ENCODE measurements at regions not wholly inside any gene's neighbourhood (a gene's known extent, or its start where the extent isn't known, plus 50 kb on each side); places are given as distances from the start of the nearest gene placed in this dataset.

DNA sequence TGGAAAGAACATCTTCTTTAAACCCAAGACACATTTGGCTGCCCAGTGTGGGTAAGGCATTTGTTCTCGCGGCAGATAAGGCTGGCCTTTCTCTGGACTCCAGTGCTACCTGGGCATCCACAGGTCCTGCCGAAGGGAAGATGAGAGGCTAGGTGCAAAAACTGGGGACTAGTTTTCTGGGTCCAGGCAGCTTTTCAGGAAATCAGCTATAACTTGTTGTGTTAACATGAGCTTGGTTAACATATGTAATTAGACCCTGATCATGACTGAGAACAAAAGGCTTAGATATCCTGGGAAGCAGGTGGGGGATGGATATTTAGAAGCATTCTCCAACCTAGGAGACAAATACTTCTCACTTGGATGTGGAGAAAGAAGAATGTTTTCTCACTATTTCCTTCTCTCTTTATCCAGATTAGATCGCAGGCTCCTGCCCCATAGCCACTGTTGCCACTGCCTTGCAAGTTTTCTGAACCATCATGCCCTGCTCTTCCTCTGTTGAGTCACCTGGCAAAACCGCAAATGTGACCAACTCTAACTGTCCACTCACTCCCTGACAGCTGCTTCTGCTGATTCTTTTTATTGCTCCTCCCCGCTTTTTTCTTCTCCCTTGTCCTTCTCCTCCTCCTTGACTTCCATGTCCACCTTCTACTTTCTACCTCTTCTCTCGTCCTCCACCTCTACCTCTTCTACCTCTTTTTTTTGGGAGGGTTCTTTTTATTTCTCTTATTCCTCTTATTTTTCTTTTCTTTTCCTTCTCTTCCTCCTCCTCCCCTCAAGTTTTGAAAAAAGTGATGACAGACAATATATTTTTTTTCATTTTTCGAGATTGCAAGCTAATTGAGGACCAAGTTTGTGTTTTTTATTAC, 258.1 kb downstream of the UTRN start:
- TF ChIP-seq ATF6 (CRISPR knock-in tag; conservative IDR thresholded peaks at IDR 0.05) (no peak), SOX6 (IDR thresholded peaks at IDR 0.05) (no peak), SOX6 (CRISPR knock-in tag; IDR thresholded peaks at IDR 0.05) (no peak), TEAD2 (CRISPR knock-in tag; IDR thresholded peaks at IDR 0.05) (no peak), EP300 (IDR thresholded peaks at IDR 0.05; ENCODE audit: low read depth in 2 of 2, low read length in 2 of 2) (no peak), EP300 (CRISPR knock-in tag; IDR thresholded peaks at IDR 0.05; ENCODE audit: borderline replicate concordance) (no peak)

All from HepG2 (cell line).